ENCODE measurements at regions not wholly inside any gene's neighbourhood (a gene's known extent, or its start where the extent isn't known, plus 50 kb on each side); places are given as distances from the start of the nearest gene placed in this dataset.
"Not testable (repeated sequence)": the region's sequence is repeated elsewhere in the genome, so short reads cannot be mapped to it uniquely, and the experiment has no call there.

DNA sequence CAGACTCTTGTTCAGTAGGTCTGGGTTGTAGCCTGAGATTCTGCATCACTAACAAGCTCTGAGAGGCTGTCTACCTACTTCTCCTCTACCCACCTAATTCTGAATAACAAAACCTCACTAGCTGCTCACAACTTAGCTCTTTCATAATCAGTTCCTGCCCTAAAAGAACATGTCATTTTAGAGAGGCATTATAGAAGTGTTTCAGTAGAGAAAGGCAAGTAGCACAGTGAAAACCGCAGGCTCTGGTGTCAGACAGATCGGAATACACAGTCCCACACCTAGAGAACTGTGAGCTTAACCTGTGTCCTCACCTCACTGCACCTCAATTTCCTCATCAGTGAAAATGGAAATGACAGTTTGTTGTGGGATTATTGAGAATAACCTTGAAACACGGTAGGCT lies 1337.6 kb upstream of the TENM4 start:
- no peak for DNase-seq (ENCODE audit: low spot score)

DNA sequence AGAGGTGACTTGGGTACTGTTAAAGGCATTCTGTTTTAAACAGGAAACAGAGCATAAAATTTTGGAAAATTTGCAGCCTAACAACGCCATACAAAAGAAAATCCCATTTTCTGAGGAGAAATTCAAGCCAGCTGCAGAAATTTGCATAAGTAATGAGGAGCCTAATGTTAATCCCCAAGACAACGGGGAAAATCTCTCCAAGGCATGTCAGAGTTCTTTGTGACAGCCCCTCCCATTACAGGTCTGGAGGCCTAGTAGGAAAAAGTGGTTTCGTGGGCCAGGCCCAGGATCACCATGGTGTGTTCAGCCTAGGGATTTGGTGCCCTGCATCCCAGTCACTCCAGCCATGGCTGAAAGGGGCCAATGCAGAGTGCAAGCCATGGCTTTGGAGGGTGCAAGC lies 1333.1 kb upstream of the TENM4 start:
- DNase-seq (ENCODE audit: low spot score) = no peak

GRCh38 chr11:80771017-80771416 lies 1330.2 kb upstream of the TENM4 start:
- no peak for DNase-seq (ENCODE audit: low spot score)

DNA sequence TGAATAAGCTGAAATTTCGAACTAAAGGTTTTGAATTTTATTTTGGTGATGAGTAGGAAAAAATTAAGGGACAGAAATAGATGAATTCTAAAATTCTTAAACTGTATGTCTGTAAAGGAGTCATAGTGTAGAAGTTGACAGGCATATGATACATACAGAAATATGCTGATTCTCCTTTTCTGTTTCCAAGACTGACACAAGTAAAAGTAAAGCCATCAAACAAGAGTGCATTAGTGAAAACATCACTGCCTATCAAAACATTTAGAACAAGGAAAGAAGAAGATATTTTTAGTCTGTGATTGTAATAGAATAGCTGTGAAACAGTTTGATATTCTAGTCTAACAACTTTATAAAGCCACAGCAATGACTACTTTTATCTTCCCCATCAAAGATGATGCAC lies 1318.0 kb upstream of the TENM4 start:
- no peak for DNase-seq (ENCODE audit: low spot score)

DNA sequence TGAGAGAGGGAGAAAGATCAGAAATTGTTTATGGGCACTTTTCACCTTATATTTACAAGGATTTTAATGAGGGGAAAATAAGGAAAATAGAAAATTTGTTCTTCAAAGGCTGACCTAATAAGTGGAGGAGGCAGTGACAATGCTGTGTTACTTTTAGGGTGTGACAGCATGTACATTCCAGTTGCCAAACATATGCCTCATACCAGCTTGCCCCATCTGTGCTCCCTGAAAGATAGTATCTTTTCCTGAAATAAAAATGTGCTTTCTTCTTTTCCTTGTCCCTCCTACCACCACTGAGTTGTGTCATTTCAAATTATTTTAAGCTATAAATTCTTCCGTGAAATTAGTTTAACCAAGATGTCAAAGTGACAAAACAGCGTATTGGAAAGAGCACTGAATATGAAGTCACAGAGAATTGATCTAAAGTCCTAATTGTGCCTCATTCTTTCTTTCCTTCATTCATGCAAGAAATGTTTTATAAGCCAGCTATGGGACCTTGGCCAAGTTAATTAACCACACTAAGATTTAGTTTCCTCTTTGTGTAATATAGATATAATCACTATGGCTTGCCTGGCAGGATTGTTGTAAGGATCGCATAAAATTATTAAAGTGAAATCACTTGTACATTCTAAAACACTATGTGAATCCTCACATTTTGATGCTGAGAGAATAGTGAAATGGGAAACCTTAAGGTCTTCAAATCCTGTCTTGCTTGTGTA lies 1307.5 kb upstream of the TENM4 start:
- no peak for DNase-seq (ENCODE audit: low spot score)

GRCh38 chr11:80746300-80746699 lies 1305.5 kb upstream of the TENM4 start:
- DNase-seq (ENCODE audit: low spot score) = no peak

- DNase-seq (ENCODE audit: low spot score) = no peak
Observed at GRCh38 chr11:80745416-80745815, 1304.6 kb upstream of the TENM4 start.

DNA sequence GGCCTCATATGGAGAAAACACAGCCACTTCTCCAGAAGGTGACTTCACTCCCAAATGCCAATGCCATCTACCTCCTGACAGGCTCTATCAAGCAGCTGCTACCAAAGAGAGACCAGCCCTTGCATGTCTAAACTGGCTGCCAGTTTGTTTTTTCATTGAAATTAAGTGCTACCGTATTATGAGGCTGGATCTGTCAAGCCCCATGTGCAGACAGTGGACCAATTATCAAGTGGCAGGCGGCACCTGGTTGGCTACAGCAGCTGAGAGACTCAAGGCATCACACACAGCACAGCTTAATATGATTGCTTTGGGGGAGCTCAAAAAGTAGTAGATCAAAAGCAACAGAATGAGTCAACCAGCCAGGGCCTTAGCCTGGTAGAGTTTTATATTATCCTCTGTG lies 1293.0 kb upstream of the TENM4 start:
- DNase-seq (ENCODE audit: low spot score) = no peak

- no peak for DNase-seq (ENCODE audit: low spot score)
Observed at GRCh38 chr11:80733361-80733760, 1292.5 kb upstream of the TENM4 start.

GRCh38 chr11:80727315-80727714 lies 1286.5 kb upstream of the TENM4 start:
- DNase-seq (ENCODE audit: low spot score) = peak; percentile 17

- no peak for DNase-seq (ENCODE audit: low spot score)
Observed at GRCh38 chr11:80726236-80726635, 1285.4 kb upstream of the TENM4 start.

DNA sequence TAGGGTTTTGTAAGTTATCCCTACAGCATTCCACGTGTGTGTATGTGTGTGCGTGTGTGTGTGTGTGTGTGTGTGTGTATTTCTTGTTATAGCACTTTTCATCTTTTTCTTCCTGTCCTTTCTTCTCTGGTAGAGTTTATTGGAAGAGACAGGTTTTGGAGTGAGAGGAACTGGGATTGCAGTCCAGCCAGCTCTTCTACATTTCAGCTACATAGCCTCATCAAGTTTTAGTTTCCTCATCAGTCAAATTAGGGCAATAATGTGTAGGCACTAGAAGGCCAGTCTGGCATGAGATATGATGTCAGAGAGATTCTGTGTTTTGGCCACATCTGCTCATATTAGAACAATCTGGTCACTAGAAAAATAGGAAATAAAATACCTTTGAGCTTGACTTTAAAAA lies 1283.5 kb upstream of the TENM4 start:
- no peak for DNase-seq (ENCODE audit: low spot score)

- no peak for DNase-seq (ENCODE audit: low spot score)
Observed at GRCh38 chr11:80722629-80723028, 1281.8 kb upstream of the TENM4 start.

- no peak for DNase-seq (ENCODE audit: low spot score)
Observed at GRCh38 chr11:80720295-80720694, 1279.5 kb upstream of the TENM4 start.

DNA sequence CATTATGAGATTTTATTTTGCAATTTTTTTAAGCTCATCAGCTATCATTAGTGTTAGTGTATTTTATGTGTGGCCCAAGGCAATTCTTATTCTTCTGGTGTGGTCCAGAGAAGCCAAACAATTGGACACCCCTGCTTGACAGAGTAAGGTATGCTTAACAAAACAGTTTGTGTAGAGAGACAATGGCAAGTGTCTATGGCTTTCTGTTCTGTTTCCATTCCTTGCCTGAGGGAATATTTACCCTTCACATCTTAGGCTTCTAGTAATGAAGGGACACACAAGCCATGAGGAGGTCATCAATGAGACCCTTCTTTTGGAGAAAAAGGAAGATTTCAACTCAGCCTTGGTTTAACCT lies 1278.4 kb upstream of the TENM4 start:
- no peak for DNase-seq (ENCODE audit: low spot score)

- no peak for DNase-seq (ENCODE audit: low spot score)
Observed at GRCh38 chr11:80718611-80719291, 1277.9 kb upstream of the TENM4 start.

- DNase-seq (ENCODE audit: low spot score) = no peak
Observed at GRCh38 chr11:80702264-80702663, 1261.4 kb upstream of the TENM4 start.

- DNase-seq (ENCODE audit: low spot score) = no peak
Observed at GRCh38 chr11:80700386-80700785, 1259.6 kb upstream of the TENM4 start.

DNA sequence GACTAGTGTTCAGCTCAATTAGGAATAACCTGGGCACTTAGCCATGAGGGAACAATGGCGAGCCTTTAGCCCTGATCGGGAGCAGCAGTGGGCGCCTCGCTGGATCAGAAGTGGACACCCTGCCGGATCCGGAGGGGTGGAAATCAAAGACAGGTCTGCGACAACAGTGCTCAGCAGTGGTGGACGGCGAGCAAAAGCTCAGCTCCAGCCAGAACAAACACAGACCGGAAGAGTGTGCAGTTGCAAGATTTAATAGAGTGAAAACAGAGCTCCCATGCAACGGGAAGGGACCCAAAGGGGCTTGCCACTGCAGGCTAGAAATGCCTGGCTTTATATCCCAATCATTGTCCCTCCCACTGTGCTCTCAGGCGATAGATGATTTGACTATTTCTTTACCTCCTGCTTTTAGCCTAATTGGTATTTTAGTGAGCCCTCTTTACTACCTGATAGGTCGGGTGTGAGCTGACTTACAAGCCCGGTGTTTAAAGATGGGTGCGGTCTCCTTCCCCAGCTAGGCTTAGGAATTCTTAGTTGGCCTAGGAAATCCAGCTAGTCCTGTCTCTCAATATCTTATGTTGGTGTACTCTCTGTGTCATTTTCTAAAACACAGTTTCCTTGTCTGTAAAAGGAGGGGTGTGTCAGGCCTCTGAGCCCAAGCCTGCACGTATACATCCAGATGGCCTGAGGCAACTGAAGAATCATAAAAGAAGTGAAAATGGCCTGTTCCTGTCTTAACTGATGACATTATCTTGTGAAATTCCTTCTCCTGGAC lies 1258.8 kb upstream of the TENM4 start:
- DNase-seq (ENCODE audit: low spot score) = not testable (repeated sequence)

DNA sequence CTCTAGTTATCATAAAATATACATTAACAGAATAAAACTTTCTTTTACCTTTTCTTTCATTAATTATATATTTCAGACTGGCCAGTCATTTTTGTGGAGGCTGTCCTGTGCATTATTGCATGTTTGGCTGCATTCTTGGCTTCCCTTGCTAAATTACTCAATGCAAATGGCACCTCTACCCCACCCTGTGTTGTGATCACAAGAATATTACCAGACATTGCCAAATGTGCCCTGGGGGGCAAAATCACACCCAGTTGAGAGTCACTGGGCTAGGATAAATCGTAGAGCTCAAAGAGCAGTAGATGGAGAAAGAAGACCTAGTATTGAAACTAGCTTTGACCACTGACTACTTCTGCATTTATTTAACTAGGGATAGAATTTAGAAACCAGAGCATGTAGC lies 1257.8 kb upstream of the TENM4 start:
- no peak for DNase-seq (ENCODE audit: low spot score)

DNA sequence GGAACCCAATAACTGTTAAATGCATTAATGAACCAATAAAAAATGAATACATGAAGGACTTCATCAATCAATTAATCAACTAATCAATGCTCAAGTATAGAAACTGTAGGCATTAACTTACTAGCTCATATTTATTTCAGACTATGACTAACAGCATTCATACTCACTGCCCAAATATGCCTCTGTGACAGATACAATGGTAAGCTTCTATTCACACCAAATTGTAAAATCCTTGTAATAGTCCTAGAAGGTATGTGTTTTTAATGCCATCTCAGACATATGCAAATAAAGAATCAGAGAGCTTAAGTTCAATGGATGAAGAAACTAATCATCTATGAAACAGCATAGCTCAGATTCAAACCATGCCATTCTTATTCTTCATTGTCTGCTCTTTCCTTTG lies 1253.6 kb upstream of the TENM4 start:
- no peak for DNase-seq (ENCODE audit: low spot score)

DNA sequence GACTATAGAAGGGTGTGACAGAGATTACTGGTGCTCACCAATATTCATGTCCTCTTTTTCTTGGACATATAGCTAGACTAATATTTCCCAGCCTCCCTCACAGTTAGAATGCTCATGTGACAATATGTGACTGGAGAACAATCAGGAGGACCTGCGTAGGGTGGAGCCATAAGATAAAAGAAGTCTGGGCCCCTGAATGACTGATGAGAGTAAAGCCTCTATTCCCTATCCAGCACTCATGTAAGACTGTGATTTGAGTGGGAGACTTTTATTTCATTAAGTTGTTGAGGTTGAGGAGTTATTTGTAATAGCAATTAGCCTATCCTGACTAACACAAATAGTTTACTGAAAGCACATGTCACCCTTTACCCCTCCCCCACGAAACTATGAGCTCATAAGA lies 1247.1 kb upstream of the TENM4 start:
- peak; percentile 13 for DNase-seq (ENCODE audit: low spot score)

DNA sequence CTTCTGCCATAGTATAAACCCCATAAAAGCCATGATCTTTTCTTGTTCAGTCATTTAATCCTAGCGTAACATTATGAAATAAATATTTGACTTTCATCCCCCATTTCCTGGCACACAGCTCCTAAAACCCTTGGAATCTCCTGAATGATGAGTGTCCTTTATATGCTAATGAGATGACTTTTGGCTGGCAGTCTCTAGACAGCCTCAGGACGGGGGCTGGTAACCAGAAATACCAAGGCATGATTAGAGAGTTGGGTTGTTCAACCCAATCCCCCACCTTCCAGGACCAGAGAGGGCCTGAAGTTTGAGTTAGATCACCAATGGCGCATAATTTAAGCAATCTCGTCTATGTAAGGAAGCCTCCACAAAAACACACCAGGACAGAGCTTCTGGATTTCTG lies 1246.1 kb upstream of the TENM4 start:
- no peak for DNase-seq (ENCODE audit: low spot score)

Measured in SW480 (cell line).